Smooth muscle cell (in vitro differentiated cells): ENCODE measurements at regions not wholly inside any gene's neighbourhood (a gene's known extent, or its start where the extent isn't known, plus 50 kb on each side); places are given as distances from the start of the nearest gene placed in this dataset.

ENCODE experiments used
- DNase-seq: peaks from one replicate; lab custom pipeline; 2025; ENCODE audit not compliant: unreplicated experiment; lab: John Stamatoyannopoulos, UW
- H2AFZ ChIP-seq: fragments of 200-600 bp; sonication (generic); 2 replicates; pipeline ENCODE4 v1.6.0; 2016; ENCODE audit warnings: antibody characterized with exemption, low read depth, mild to moderate bottlenecking
- H3F3A ChIP-seq: fragments of 200-600 bp; sonication (generic); 2 replicates; pipeline ENCODE4 v1.6.0; 2017; ENCODE audit warnings: antibody characterized with exemption, low read depth
- H3K27ac ChIP-seq: fragments of 200-600 bp; sonication (generic); 2 replicates; pipeline ENCODE4 v1.5.1; 2016; ENCODE audit warnings: low read depth, mild to moderate bottlenecking
- H3K27me3 ChIP-seq: fragments of 200-600 bp; sonication (generic); 2 replicates; pipeline ENCODE4 v1.6.1; 2016; ENCODE audit warnings: low read depth, mild to moderate bottlenecking
- H3K36me3 ChIP-seq: fragments of 200-600 bp; sonication (generic); 2 replicates; pipeline ENCODE4 v1.5.1; 2016; ENCODE audit warnings: low read depth
- H3K4me1 ChIP-seq: fragments of 200-600 bp; sonication (generic); 2 replicates; pipeline ENCODE4 v1.5.1; 2016; ENCODE audit warnings: low read depth
- H3K4me2 ChIP-seq: fragments of 200-600 bp; sonication (generic); 2 replicates; pipeline ENCODE4 v1.6.0; 2016; ENCODE audit warnings: mild to moderate bottlenecking
- H3K4me3 ChIP-seq: fragments of 200-600 bp; sonication (generic); 2 replicates; pipeline ENCODE4 v1.5.1; 2016; ENCODE audit warnings: mild to moderate bottlenecking
- H3K79me2 ChIP-seq: fragments of 200-600 bp; sonication (generic); 2 replicates; pipeline ENCODE4 v1.6.0; 2016; ENCODE audit warnings: low read depth, mild to moderate bottlenecking
- H3K9ac ChIP-seq: fragments of 200-600 bp; sonication (generic); 2 replicates; pipeline ENCODE4 v1.6.0; 2016; ENCODE audit warnings: low read depth
- H3K9me3 ChIP-seq: fragments of 200-600 bp; sonication (generic); replicated peaks from 2 replicates; pipeline ENCODE4 v1.5.1; 2016; ENCODE audit warnings: low read depth
- H4K20me1 ChIP-seq: fragments of 200-600 bp; sonication (generic); 2 replicates; pipeline ENCODE4 v1.6.0; 2016; ENCODE audit warnings: low read depth
- CTCF ChIP-seq: fragments of 200-600 bp; sonication (generic); IDR thresholded peaks from 2 replicates; pipeline ENCODE4 v1.5.1; 2017; ENCODE audit warnings: borderline replicate concordance, mild to moderate bottlenecking, antibody characterized with exemption; ENCODE audit not compliant: insufficient read depth, poor library complexity, severe bottlenecking
- WGBS: methylation state at CpG from one replicate; pipeline ENCODE4 v1.1.7; 2016; ENCODE audit warnings: low lambda C conversion rate; 5-methylcytosine and 5-hydroxymethylcytosine counted together

GRCh38 chr10:9895981-9896380 lies 1121.7 kb upstream of the CELF2 start:
- no peaks in the 10 kb centered on the region for H3K4me1 ChIP-seq
- H2AFZ ChIP-seq, result no peak overlapping the region
- no peaks in the 10 kb centered on the region for H3K9me3 ChIP-seq
- no peak overlapping the region for H3K4me3 ChIP-seq
- H3K36me3 ChIP-seq, result no peaks in the 10 kb centered on the region
- TF ChIP-seq CTCF, result no peak
- H3K4me2 ChIP-seq, result no peak overlapping the region
- H3K27ac ChIP-seq, result no peak overlapping the region
- no peaks in the 10 kb centered on the region for H3K27me3 ChIP-seq
- no peaks in the 10 kb centered on the region for H3F3A ChIP-seq
- no peak for DNase-seq
- no peaks in the 10 kb centered on the region for H4K20me1 ChIP-seq
- H3K9ac ChIP-seq, result no peak overlapping the region
- H3K79me2 ChIP-seq, result no peaks in the 10 kb centered on the region

GRCh38 chr10:9898633-9899395 lies 1118.9 kb upstream of the CELF2 start:
- TF ChIP-seq CTCF, result no peak
- 84% methylated on average over 6 of the region's 6 CpGs for WGBS

GRCh38 chr10:9900751-9901150 lies 1116.9 kb upstream of the CELF2 start:
- Histone ChIP-seq H3K4me2 (no peak overlapping the region), H3K36me3 (no peaks in the 10 kb centered on the region), H2AFZ (no peak overlapping the region), H3K4me1 (no peaks in the 10 kb centered on the region), H4K20me1 (no peaks in the 10 kb centered on the region), H3K27me3 (no peaks in the 10 kb centered on the region), H3K27ac (no peak overlapping the region), H3K79me2 (no peaks in the 10 kb centered on the region), H3K9ac (no peak overlapping the region), H3F3A (no peaks in the 10 kb centered on the region), H3K4me3 (no peak overlapping the region), H3K9me3 (no peaks in the 10 kb centered on the region)
- DNase-seq, result no peak
- TF ChIP-seq CTCF, result no peak

More at GRCh38 chr10:9898633-9899395, 1118.9 kb upstream of the CELF2 start:
- Histone ChIP-seq H3K27ac (no peak overlapping the region), H3K4me1 (no peaks in the 10 kb centered on the region), H3K9me3 (no peaks in the 10 kb centered on the region), H3K79me2 (no peaks in the 10 kb centered on the region), H3K27me3 (no peaks in the 10 kb centered on the region), H3K9ac (no peak overlapping the region), H4K20me1 (no peaks in the 10 kb centered on the region), H3F3A (no peaks in the 10 kb centered on the region), H3K4me3 (no peak overlapping the region), H3K36me3 (no peaks in the 10 kb centered on the region), H3K4me2 (no peak overlapping the region), H2AFZ (no peak overlapping the region)
- no peak for DNase-seq

GRCh38 chr10:9901971-9902370 lies 1115.7 kb upstream of the CELF2 start:
- H3K4me2 ChIP-seq, result no peak overlapping the region
- no peaks in the 10 kb centered on the region for H3K9me3 ChIP-seq
- H3K9ac ChIP-seq, result no peak overlapping the region
- H3F3A ChIP-seq, result no peaks in the 10 kb centered on the region
- no peak for TF ChIP-seq CTCF
- no peak overlapping the region for H3K27ac ChIP-seq
- H3K27me3 ChIP-seq, result no peaks in the 10 kb centered on the region
- no peak for DNase-seq
- H3K4me1 ChIP-seq, result no peaks in the 10 kb centered on the region
- no peak overlapping the region for H3K4me3 ChIP-seq
- WGBS, result 38% methylated on average over 1 of the region's 1 CpG
- H3K36me3 ChIP-seq, result no peaks in the 10 kb centered on the region
- H4K20me1 ChIP-seq, result no peaks in the 10 kb centered on the region
- no peaks in the 10 kb centered on the region for H3K79me2 ChIP-seq
- no peak overlapping the region for H2AFZ ChIP-seq
